ENCODE measurements at regions not wholly inside any gene's neighbourhood (a gene's known extent, or its start where the extent isn't known, plus 50 kb on each side); places are given as distances from the start of the nearest gene placed in this dataset.
A peak's percentile ranks its signal among the peaks of the same experiment; 100 is the strongest.
"Not testable (repeated sequence)": the region's sequence is repeated elsewhere in the genome, so short reads cannot be mapped to it uniquely, and the experiment has no call there.

GRCh38 chr15:66997212-66997611 is 68.2 kb upstream of the SMAD3 start:
- peaks cover 2% of the 10 kb centered on the region for H3K9me3 Mint-ChIP-seq
- no peaks in the 10 kb centered on the region for H3K36me3 Mint-ChIP-seq (ENCODE audit: low read depth)
- no peak overlapping the region for H3K27ac Mint-ChIP-seq
- no peak overlapping the region for H3K4me3 Mint-ChIP-seq
- intact Hi-C loops (cut with micrococcal nuclease) = no loop called here
- peaks cover 2% of the 10 kb centered on the region for H3K4me1 Mint-ChIP-seq (ENCODE audit: low read depth)
- H3K27me3 Mint-ChIP-seq = peaks cover 14% of the 10 kb centered on the region

- H3K9me3 Mint-ChIP-seq; H3K27ac Mint-ChIP-seq; H3K4me3 Mint-ChIP-seq; H3K36me3 Mint-ChIP-seq (ENCODE audit: low read depth); H3K4me1 Mint-ChIP-seq (ENCODE audit: low read depth); H3K27me3 Mint-ChIP-seq; intact Hi-C loops (cut with micrococcal nuclease): not testable (repeated sequence)
Measured at GRCh38 chr15:66998234-66998633, 67.2 kb upstream of the SMAD3 start.

DNA sequence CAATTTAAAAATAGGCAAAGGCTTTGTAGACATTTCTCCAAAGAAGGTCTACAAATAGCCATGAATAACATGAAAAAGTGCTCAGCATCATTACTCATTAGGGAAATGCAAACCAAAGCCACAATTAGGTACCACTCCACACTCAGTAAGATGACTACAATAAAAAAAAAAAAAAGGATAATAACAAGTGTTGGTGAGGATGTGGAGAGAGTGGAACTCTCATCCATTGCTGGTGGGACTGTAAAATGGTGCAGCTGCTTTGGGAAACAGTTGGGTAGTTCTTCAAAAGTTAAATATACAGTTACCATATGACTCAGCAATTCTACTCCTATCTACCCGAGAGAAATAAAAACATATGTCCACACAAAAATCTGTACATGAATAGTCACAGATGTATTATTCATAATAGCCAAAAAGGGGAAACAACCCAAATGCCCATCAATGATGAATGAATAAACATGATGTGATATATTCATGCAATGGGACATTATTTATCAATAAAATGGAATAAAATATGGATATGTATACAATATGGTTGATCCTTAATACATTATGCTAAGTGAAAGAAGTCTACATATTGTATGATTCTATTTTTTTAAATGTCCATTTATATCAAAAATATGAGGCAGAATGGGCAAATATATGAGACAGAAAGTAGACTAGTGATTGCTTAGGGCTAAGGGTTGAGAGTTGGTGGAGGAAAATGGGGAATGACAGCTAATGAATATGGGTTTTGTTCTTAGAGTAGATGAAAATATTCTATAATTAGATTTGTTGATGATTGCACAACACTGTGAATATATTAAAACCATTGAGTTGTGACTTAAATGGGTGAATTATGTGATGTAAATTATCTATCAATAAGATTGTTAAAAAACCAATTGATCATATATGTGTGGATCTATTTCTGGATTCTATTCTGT is 66.1 kb upstream of the SMAD3 start:
- peaks cover 17% of the 10 kb centered on the region for H3K4me1 Mint-ChIP-seq (ENCODE audit: low read depth)
- H3K27ac Mint-ChIP-seq = no peak overlapping the region
- H3K27me3 Mint-ChIP-seq = peaks cover 14% of the 10 kb centered on the region
- H3K36me3 Mint-ChIP-seq (ENCODE audit: low read depth) = no peaks in the 10 kb centered on the region
- H3K4me3 Mint-ChIP-seq = no peak overlapping the region
- intact Hi-C loops (cut with micrococcal nuclease) = no loop called here
- peaks cover 9% of the 10 kb centered on the region for H3K9me3 Mint-ChIP-seq

- H3K27me3 Mint-ChIP-seq = peaks cover 13% of the 10 kb centered on the region
- H3K27ac Mint-ChIP-seq = no peak overlapping the region
- intact Hi-C loops (cut with micrococcal nuclease) = no loop called here
- H3K9me3 Mint-ChIP-seq = peaks cover 9% of the 10 kb centered on the region
- H3K4me1 Mint-ChIP-seq (ENCODE audit: low read depth) = peaks cover 28% of the 10 kb centered on the region
- H3K36me3 Mint-ChIP-seq (ENCODE audit: low read depth) = no peaks in the 10 kb centered on the region
- H3K4me3 Mint-ChIP-seq = no peak overlapping the region
Measured at GRCh38 chr15:67000896-67001295, 64.5 kb upstream of the SMAD3 start.

DNA sequence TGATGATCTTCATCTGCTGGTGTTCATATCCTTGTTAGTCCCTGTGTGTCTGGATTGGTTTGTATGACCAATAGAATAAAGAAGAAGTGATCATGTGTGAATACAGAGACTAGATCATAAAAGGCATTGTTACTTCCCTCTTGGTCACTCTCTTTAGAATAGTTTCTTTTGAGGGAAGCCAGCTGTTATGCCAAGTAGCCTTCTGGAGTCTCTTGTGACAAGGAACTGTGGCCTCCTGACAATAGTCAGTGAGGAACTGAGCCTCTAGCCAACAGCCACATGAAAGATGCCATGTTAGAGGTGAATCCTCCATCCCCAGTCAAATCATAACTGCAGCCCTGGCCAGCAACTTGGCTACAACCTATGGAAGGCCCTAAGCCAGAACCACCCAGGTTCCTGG is 63.0 kb upstream of the SMAD3 start:
- no peak overlapping the region for H3K27ac Mint-ChIP-seq
- H3K36me3 Mint-ChIP-seq (ENCODE audit: low read depth) = no peaks in the 10 kb centered on the region
- peaks cover 9% of the 10 kb centered on the region for H3K9me3 Mint-ChIP-seq

DNA sequence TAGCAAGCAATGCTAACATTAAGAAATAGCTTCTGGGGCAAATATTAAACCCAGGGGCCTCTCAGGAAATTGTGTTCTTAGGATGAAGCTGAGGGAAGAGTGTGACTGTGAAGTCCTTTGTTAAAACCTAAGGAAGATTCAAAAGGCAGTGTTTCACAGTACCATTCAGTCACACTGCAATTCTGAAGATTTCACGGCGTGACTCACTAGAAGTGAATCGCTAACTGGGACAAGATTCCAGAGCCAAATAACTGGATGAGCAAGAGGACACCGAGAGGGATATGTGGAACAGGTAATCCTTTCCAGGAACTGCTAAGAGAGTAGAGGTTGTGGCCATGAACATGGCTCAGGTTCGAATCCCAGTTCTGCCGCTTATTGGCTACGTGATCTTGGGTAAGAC is 61.8 kb upstream of the SMAD3 start:
- peaks cover 9% of the 10 kb centered on the region for H3K9me3 Mint-ChIP-seq
- H3K27ac Mint-ChIP-seq = no peak overlapping the region
- H3K36me3 Mint-ChIP-seq (ENCODE audit: low read depth) = no peaks in the 10 kb centered on the region
- H3K27me3 Mint-ChIP-seq = peaks cover 35% of the 10 kb centered on the region
- H3K4me3 Mint-ChIP-seq = no peak overlapping the region
- intact Hi-C loops (cut with micrococcal nuclease) = no loop called here
- H3K4me1 Mint-ChIP-seq (ENCODE audit: low read depth) = peaks cover 44% of the 10 kb centered on the region

More for the DNA sequence above, 63.0 kb upstream of the SMAD3 start:
- Mint-ChIP-seq H3K27me3 (peaks cover 26% of the 10 kb centered on the region), H3K4me3 (no peak overlapping the region), H3K4me1 (ENCODE audit: low read depth) (peaks cover 39% of the 10 kb centered on the region)
- intact Hi-C loops (cut with micrococcal nuclease) = no loop called here

DNA sequence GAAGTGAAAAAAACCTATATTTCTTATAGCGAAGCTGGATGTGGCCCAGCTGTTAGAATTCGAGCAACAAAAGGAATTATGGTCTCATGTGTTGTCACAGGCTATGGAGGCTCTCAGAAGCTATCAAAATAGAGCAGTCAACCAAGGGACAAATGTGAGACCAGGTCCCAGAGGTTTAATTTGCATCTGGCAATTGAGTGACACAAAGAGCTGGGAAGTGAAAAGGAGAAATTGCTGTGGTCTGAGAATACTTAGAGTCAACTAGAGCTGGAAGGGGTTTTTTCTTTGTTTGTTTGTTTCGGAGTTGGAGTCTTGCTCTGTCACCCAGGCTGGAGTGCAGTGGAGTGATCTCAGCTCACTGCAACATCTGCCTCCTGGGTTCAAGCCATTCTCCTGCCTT is 61.3 kb upstream of the SMAD3 start:
- H3K36me3 Mint-ChIP-seq (ENCODE audit: low read depth) = no peaks in the 10 kb centered on the region
- peaks cover 9% of the 10 kb centered on the region for H3K9me3 Mint-ChIP-seq
- intact Hi-C loops (cut with micrococcal nuclease) = no loop called here
- no peak overlapping the region for H3K4me3 Mint-ChIP-seq
- H3K27me3 Mint-ChIP-seq = peaks cover 35% of the 10 kb centered on the region
- peaks cover 44% of the 10 kb centered on the region for H3K4me1 Mint-ChIP-seq (ENCODE audit: low read depth)
- H3K27ac Mint-ChIP-seq = peak overlapping the region; percentile 76

- Mint-ChIP-seq H3K27me3 (peaks cover 45% of the 10 kb centered on the region), H3K9me3 (peaks cover 9% of the 10 kb centered on the region), H3K4me3 (no peak overlapping the region), H3K36me3 (ENCODE audit: low read depth) (no peaks in the 10 kb centered on the region), H3K27ac (no peak overlapping the region), H3K4me1 (ENCODE audit: low read depth) (peaks cover 44% of the 10 kb centered on the region)
- intact Hi-C loops (cut with micrococcal nuclease) = no loop called here
Measured at GRCh38 chr15:67005294-67005996, 60.0 kb upstream of the SMAD3 start.

GRCh38 chr15:67006083-67007065 is 59.0 kb upstream of the SMAD3 start:
- H3K27ac Mint-ChIP-seq = no peak overlapping the region

DNA sequence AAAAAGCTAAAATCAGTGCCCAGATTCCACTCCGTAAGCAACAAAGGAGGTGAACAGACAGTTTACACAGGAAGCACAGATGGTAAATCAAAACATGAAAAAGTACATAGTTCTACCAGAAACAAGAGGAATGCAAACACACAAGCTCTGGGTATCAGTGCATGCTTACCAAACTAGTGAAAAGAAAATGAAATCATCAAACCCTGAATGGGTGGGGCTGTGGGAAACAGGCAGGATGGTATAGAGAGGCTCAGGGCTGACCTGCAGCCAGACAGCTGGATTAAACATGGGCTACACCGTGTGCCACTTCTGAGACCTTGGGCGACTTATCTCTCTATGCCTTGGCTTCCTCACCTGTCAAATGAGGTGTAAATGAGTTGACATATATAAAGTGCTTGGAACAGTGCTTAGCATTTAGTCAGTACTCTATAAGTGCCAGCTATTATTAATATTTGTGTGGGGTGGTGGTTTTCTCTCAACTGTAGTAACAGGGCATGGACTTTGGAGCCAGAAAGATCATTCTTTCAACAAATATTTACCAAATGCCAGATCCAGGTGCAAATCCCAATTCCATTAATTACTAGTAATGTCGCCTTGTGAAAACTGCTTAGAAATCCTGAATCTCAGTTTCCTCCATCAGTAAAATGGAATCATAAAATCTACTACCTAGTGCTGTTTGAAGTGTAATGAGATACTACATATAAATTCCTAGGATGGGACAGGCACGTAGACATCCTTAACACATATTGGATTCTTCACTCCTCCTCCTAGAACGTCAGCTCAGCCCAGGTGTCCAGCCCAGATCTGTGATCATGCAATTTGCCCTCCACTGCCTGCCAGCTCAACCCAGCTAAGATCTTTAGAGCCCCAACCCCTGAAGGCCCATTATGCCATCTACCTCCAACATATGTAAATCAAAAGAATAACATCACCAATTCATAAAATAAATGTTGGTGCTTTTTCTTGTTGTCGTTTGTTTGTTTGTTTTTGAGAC is 55.5 kb upstream of the SMAD3 start:
- Mint-ChIP-seq H3K27ac (no peak overlapping the region), H3K27me3 (peaks cover 63% of the 10 kb centered on the region)

More at GRCh38 chr15:67006083-67007065, 59.0 kb upstream of the SMAD3 start:
- Mint-ChIP-seq H3K36me3 (ENCODE audit: low read depth) (no peaks in the 10 kb centered on the region), H3K9me3 (peaks cover 9% of the 10 kb centered on the region), H3K4me1 (ENCODE audit: low read depth) (peaks cover 44% of the 10 kb centered on the region), H3K4me3 (no peak overlapping the region), H3K27me3 (peaks cover 46% of the 10 kb centered on the region)
- intact Hi-C loops (cut with micrococcal nuclease) = no loop called here

GRCh38 chr15:67010898-67011616 is 54.3 kb upstream of the SMAD3 start:
- H3K27ac Mint-ChIP-seq = no peak overlapping the region
- no peak overlapping the region for H3K4me3 Mint-ChIP-seq
- intact Hi-C loops (cut with micrococcal nuclease) = no loop called here

More for the DNA sequence above, 55.5 kb upstream of the SMAD3 start:
- H3K36me3 Mint-ChIP-seq (ENCODE audit: low read depth) = no peaks in the 10 kb centered on the region
- H3K4me3 Mint-ChIP-seq = no peak overlapping the region
- H3K9me3 Mint-ChIP-seq = no peaks in the 10 kb centered on the region
- intact Hi-C loops (cut with micrococcal nuclease) = no loop called here
- H3K4me1 Mint-ChIP-seq (ENCODE audit: low read depth) = peaks cover 27% of the 10 kb centered on the region

GRCh38 chr15:67011617-67012005 is 53.8 kb upstream of the SMAD3 start:
- Mint-ChIP-seq H3K4me1 (ENCODE audit: low read depth) (peaks cover 25% of the 10 kb centered on the region), H3K4me3 (no peak overlapping the region), H3K9me3 (no peaks in the 10 kb centered on the region), H3K27me3 (peaks cover 68% of the 10 kb centered on the region), H3K36me3 (ENCODE audit: low read depth) (no peaks in the 10 kb centered on the region), H3K27ac (no peak overlapping the region)
- intact Hi-C loops (cut with micrococcal nuclease) = no loop called here

More at GRCh38 chr15:67010898-67011616, 54.3 kb upstream of the SMAD3 start:
- Mint-ChIP-seq H3K27me3 (peaks cover 70% of the 10 kb centered on the region), H3K36me3 (ENCODE audit: low read depth) (no peaks in the 10 kb centered on the region), H3K4me1 (ENCODE audit: low read depth) (peaks cover 25% of the 10 kb centered on the region), H3K9me3 (no peaks in the 10 kb centered on the region)

All from dendritic cell treated with granulocyte-macrophage colony-stimulating factor and Interleukin-4, amounts not matched to agents 40 ng/mL and 50 ng/mL, for 4 days (primary cell).